Inflammatory macrophage (primary cell): ENCODE measurements at regions not wholly inside any gene's neighbourhood (a gene's known extent, or its start where the extent isn't known, plus 50 kb on each side); places are given as distances from the start of the nearest gene placed in this dataset.
"Not testable (repeated sequence)": the region's sequence is repeated elsewhere in the genome, so short reads cannot be mapped to it uniquely, and the experiment has no call there.

Experiments used
- DNase-seq, 2 donors: peaks; one replicate each; pipeline ENCODE4 v3.0.0-alpha.2; 2020 to 2022

GRCh38 chr12:105664765-105665164, 334.3 kb downstream of the C12orf75 start:
- not testable (repeated sequence) for DNase-seq

GRCh38 chr12:105665366-105665765, 334.9 kb downstream of the C12orf75 start:
- DNase-seq = no peak

GRCh38 chr12:105667973-105668743, 337.7 kb downstream of the C12orf75 start:
- DNase-seq = no peak

GRCh38 chr12:105670672-105671071, 340.2 kb downstream of the C12orf75 start:
- no peak for DNase-seq

GRCh38 chr12:105671720-105672119, 341.2 kb downstream of the C12orf75 start:
- no peak for DNase-seq

- no peak for DNase-seq
Observed at GRCh38 chr12:105672121-105672975, 341.9 kb downstream of the C12orf75 start.

- no peak for DNase-seq
Observed at GRCh38 chr12:105674871-105675699, 344.6 kb downstream of the C12orf75 start.

- DNase-seq = no peak
Observed at GRCh38 chr12:105676694-105677093, 346.2 kb downstream of the C12orf75 start.

- no peak for DNase-seq
Observed at GRCh38 chr12:105677672-105678071, 347.2 kb downstream of the C12orf75 start.

- DNase-seq = no peak
Observed at GRCh38 chr12:105679982-105680381, 349.5 kb downstream of the C12orf75 start.

- DNase-seq = no peak
Observed at GRCh38 chr12:105681341-105681740, 350.9 kb downstream of the C12orf75 start.

- DNase-seq = not testable (repeated sequence)
Observed at GRCh38 chr12:105682821-105683220, 352.3 kb downstream of the C12orf75 start.

- DNase-seq = not testable (repeated sequence)
Observed at GRCh38 chr12:105683836-105684235, 353.3 kb downstream of the C12orf75 start.

GRCh38 chr12:105698075-105698474, 367.6 kb downstream of the C12orf75 start:
- no peak for DNase-seq

GRCh38 chr12:105699209-105699608, 368.7 kb downstream of the C12orf75 start:
- DNase-seq = no peak

GRCh38 chr12:105704787-105705186, 374.3 kb downstream of the C12orf75 start:
- DNase-seq = no peak

GRCh38 chr12:105705235-105705634, 374.7 kb downstream of the C12orf75 start:
- no peak for DNase-seq

- peak; percentile 10 to 45 for DNase-seq
Observed at GRCh38 chr12:105705765-105706164, 375.3 kb downstream of the C12orf75 start.

GRCh38 chr12:105706321-105706972, 376.0 kb downstream of the C12orf75 start:
- no peak for DNase-seq

GRCh38 chr12:105706973-105707334, 376.5 kb downstream of the C12orf75 start:
- no peak for DNase-seq

- no peak for DNase-seq
Observed at GRCh38 chr12:105713606-105714305, 383.3 kb downstream of the C12orf75 start.

- no peak for DNase-seq
Observed at GRCh38 chr12:105716621-105717020, 386.1 kb downstream of the C12orf75 start.
